GM23338 (cell line): ENCODE measurements at regions not wholly inside any gene's neighbourhood (a gene's known extent, or its start where the extent isn't known, plus 50 kb on each side); places are given as distances from the start of the nearest gene placed in this dataset.

Experiments
- ATAC-seq: fragments of 200-7000 bp; cut with Tn5 transposase; 3 replicates; pipeline ENCODE4 v1.9.1; 2020
- DNase-seq: peaks from one replicate; pipeline ENCODE4 v3.0.0-alpha.2; 2015; ENCODE audit warnings: low spot score
- H2AFZ ChIP-seq: fragments of 200-600 bp; sonication (generic); 2 replicates; pipeline ENCODE4 v1.8.0; 2016; ENCODE audit warnings: antibody characterized with exemption, mild to moderate bottlenecking, moderate library complexity
- H3F3A ChIP-seq: fragments of 200-600 bp; sonication (generic); replicated peaks from 2 replicates; pipeline ENCODE4 v1.8.0; 2017; ENCODE audit warnings: antibody characterized with exemption, mixed run types, low read depth
- H3K27ac ChIP-seq: fragments of 200-600 bp; sonication (generic); 2 replicates; pipeline ENCODE4 v1.6.1; 2016; ENCODE audit warnings: low read depth
- H3K27me3 ChIP-seq: fragments of 200-600 bp; sonication (generic); 2 replicates; pipeline ENCODE4 v1.8.0; 2016; ENCODE audit warnings: mild to moderate bottlenecking, mixed run types, moderate library complexity; ENCODE audit not compliant: insufficient read depth
- H3K36me3 ChIP-seq: fragments of 200-600 bp; sonication (generic); 2 replicates; pipeline ENCODE4 v1.8.0; 2016; ENCODE audit warnings: mild to moderate bottlenecking; ENCODE audit not compliant: insufficient read depth
- H3K4me1 ChIP-seq: fragments of 200-600 bp; sonication (generic); 2 replicates; pipeline ENCODE4 v1.8.0; 2016; ENCODE audit warnings: mild to moderate bottlenecking, moderate library complexity; ENCODE audit not compliant: insufficient read depth
- H3K4me2 ChIP-seq: fragments of 200-600 bp; sonication (generic); 2 replicates; pipeline ENCODE4 v1.7.1; 2017; ENCODE audit warnings: mixed run types
- H3K4me3 ChIP-seq: fragments of 200-600 bp; sonication (generic); 2 replicates; pipeline ENCODE4 v1.6.1; 2016; ENCODE audit warnings: mixed run types
- H3K79me2 ChIP-seq: fragments of 200-600 bp; sonication (generic); replicated peaks from 2 replicates; pipeline ENCODE4 v1.8.0; 2017; ENCODE audit warnings: mild to moderate bottlenecking; ENCODE audit not compliant: insufficient read depth
- H3K9me2 ChIP-seq: fragments of 200-600 bp; sonication (generic); 2 replicates; pipeline ENCODE4 v1.8.0; 2017; ENCODE audit not compliant: insufficient read depth
- H4K20me1 ChIP-seq: fragments of 200-600 bp; sonication (generic); replicated peaks from 2 replicates; pipeline ENCODE4 v1.8.0; 2017; ENCODE audit warnings: mild to moderate bottlenecking; ENCODE audit not compliant: insufficient read depth
- H3K27ac Mint-ChIP-seq: 2 replicates; pipeline ENCODE4 v1.8.0; 2020; ENCODE audit warnings: inconsistent platforms, mild to moderate bottlenecking, moderate library complexity, mixed read lengths
- H3K27me3 Mint-ChIP-seq: 3 replicates; pipeline ENCODE4 v1.8.0; 2022; ENCODE audit warnings: low read depth, mild to moderate bottlenecking, moderate library complexity, mixed read lengths, inconsistent platforms; ENCODE audit not compliant: insufficient read depth, poor library complexity
- H3K36me3 Mint-ChIP-seq: 3 replicates; pipeline ENCODE4 v1.8.0; 2021; ENCODE audit warnings: low read depth, mild to moderate bottlenecking, inconsistent platforms, moderate library complexity, mixed read lengths
- H3K4me1 Mint-ChIP-seq: 3 replicates; pipeline ENCODE4 v1.8.0; 2020; ENCODE audit warnings: mild to moderate bottlenecking, inconsistent platforms, mixed read lengths
- H3K4me3 Mint-ChIP-seq: 3 replicates; pipeline ENCODE4 v1.8.0; 2021; ENCODE audit warnings: moderate library complexity, mild to moderate bottlenecking, inconsistent platforms, mixed read lengths
- H3K9me3 Mint-ChIP-seq: 3 replicates; pipeline ENCODE4 v1.8.0; 2020; ENCODE audit warnings: moderate library complexity, mild to moderate bottlenecking, inconsistent platforms, mixed read lengths
- CREB1 ChIP-seq: fragments of 250-450 bp; sonication (Bioruptor Pico); IDR thresholded peaks from 2 replicates; pipeline ENCODE4 v1.5.0; 2020; ENCODE audit warnings: low read depth, mild to moderate bottlenecking, moderate library complexity
- ETS1 ChIP-seq: IDR thresholded peaks from 2 replicates; pipeline ENCODE4 v1.6.1; 2016; ENCODE audit warnings: antibody characterized with exemption
- EZH2 ChIP-seq: fragments of 200-600 bp; sonication (generic); IDR thresholded peaks from one replicate; pipeline ENCODE4 v1.8.0; 2017; ENCODE audit warnings: antibody characterized with exemption, mild to moderate bottlenecking, low read depth; ENCODE audit not compliant: unreplicated experiment
- EZH2phosphoT487 ChIP-seq: fragments of 200-600 bp; sonication (generic); IDR thresholded peaks from one replicate; pipeline ENCODE4 v1.8.1; 2018; ENCODE audit warnings: antibody characterized with exemption; ENCODE audit not compliant: unreplicated experiment
- JUNB ChIP-seq: IDR thresholded peaks from one replicate; pipeline ENCODE4 v1.6.1; 2016; ENCODE audit warnings: antibody characterized with exemption; ENCODE audit not compliant: unreplicated experiment
- NANOG ChIP-seq: IDR thresholded peaks from 2 replicates; pipeline ENCODE4 v1.6.1; 2016; ENCODE audit warnings: antibody characterized with exemption, borderline replicate concordance
- POLR2AphosphoS5 ChIP-seq: IDR thresholded peaks from 2 replicates; pipeline ENCODE4 v1.6.1; 2016; ENCODE audit warnings: antibody characterized with exemption, low read depth
- REST ChIP-seq: IDR thresholded peaks from one replicate; pipeline ENCODE4 v1.6.1; 2018; ENCODE audit warnings: antibody characterized with exemption; ENCODE audit not compliant: unreplicated experiment
- STAT1 ChIP-seq: IDR thresholded peaks from one replicate; pipeline ENCODE4 v1.6.1; 2016; ENCODE audit warnings: antibody characterized with exemption; ENCODE audit not compliant: unreplicated experiment
- ZNF114 ChIP-seq: fragments of 250-450 bp; sonication (Bioruptor Pico); IDR thresholded peaks from 2 replicates; pipeline ENCODE4 v1.5.0; 2020; ENCODE audit warnings: mild to moderate bottlenecking, moderate library complexity
- TF ChIP-seq, protein P1 (sequence below): fragments of 250-450 bp; sonication (Bioruptor Pico); IDR thresholded peaks from 2 replicates; pipeline ENCODE4 v1.5.0; 2020; ENCODE audit warnings: mild to moderate bottlenecking, moderate library complexity

GRCh38 chr9:22700171-22700570, 253.5 kb downstream of the DMRTA1 start:
- Histone ChIP-seq H3K27ac (no peak overlapping the region), H3K9me2 (no peaks in the 10 kb centered on the region), H3K36me3 (no peaks in the 10 kb centered on the region), H3F3A (no peaks in the 10 kb centered on the region), H3K4me2 (no peak overlapping the region), H4K20me1 (no peaks in the 10 kb centered on the region), H3K4me1 (no peaks in the 10 kb centered on the region), H3K27me3 (no peaks in the 10 kb centered on the region), H2AFZ (no peak overlapping the region), H3K4me3 (no peak overlapping the region), H3K79me2 (no peaks in the 10 kb centered on the region)
- no peaks in the 10 kb centered on the region for H3K36me3 Mint-ChIP-seq
- TF ChIP-seq ZNF114 (CRISPR knock-in tag) = no peak
- no peak for ATAC-seq
- no peaks in the 10 kb centered on the region for H3K4me1 Mint-ChIP-seq
- H3K9me3 Mint-ChIP-seq = no peaks in the 10 kb centered on the region
- H3K27me3 Mint-ChIP-seq = no peaks in the 10 kb centered on the region
- no peak overlapping the region for H3K27ac Mint-ChIP-seq
- DNase-seq = no peak
- no peak overlapping the region for H3K4me3 Mint-ChIP-seq

GRCh38 chr9:22718653-22719052, 272.0 kb downstream of the DMRTA1 start:
- H4K20me1 ChIP-seq = no peaks in the 10 kb centered on the region
- no peak overlapping the region for H3K27ac Mint-ChIP-seq
- H2AFZ ChIP-seq = no peak overlapping the region
- H3K36me3 ChIP-seq = no peaks in the 10 kb centered on the region; the same call in 1 of the 2 replicates
- H3K36me3 Mint-ChIP-seq = peaks cover 9% of the 10 kb centered on the region
- H3K79me2 ChIP-seq = no peaks in the 10 kb centered on the region
- H3K4me1 Mint-ChIP-seq = peaks cover 13% of the 10 kb centered on the region; the same call in 2 of the 3 replicates
- peaks cover 2% of the 10 kb centered on the region for H3K27me3 Mint-ChIP-seq
- no peak overlapping the region for H3K4me3 Mint-ChIP-seq
- no peaks in the 10 kb centered on the region for H3K9me2 ChIP-seq
- H3K9me3 Mint-ChIP-seq = peaks cover 17% of the 10 kb centered on the region
- H3K4me2 ChIP-seq = no peak overlapping the region
- ATAC-seq (no peak), DNase-seq (peak; percentile 1)
- no peak overlapping the region for H3K27ac ChIP-seq
- H3K4me1 ChIP-seq = 0 out of 2 replicates have a peak, but pooled peaks cover 4% of the 10 kb centered on the region
- H3K4me3 ChIP-seq = no peak overlapping the region
- H3F3A ChIP-seq = no peaks in the 10 kb centered on the region
- no peaks in the 10 kb centered on the region for H3K27me3 ChIP-seq
- TF ChIP-seq STAT1 (no peak), NANOG (no peak), REST (no peak), CREB1 (CRISPR knock-in tag) (no peak), EZH2phosphoT487 (no peak), JUNB (no peak), ZNF114 (CRISPR knock-in tag) (no peak), EZH2 (no peak), POLR2AphosphoS5 (no peak), ETS1 (no peak)
- TF ChIP-seq, protein P1, sequence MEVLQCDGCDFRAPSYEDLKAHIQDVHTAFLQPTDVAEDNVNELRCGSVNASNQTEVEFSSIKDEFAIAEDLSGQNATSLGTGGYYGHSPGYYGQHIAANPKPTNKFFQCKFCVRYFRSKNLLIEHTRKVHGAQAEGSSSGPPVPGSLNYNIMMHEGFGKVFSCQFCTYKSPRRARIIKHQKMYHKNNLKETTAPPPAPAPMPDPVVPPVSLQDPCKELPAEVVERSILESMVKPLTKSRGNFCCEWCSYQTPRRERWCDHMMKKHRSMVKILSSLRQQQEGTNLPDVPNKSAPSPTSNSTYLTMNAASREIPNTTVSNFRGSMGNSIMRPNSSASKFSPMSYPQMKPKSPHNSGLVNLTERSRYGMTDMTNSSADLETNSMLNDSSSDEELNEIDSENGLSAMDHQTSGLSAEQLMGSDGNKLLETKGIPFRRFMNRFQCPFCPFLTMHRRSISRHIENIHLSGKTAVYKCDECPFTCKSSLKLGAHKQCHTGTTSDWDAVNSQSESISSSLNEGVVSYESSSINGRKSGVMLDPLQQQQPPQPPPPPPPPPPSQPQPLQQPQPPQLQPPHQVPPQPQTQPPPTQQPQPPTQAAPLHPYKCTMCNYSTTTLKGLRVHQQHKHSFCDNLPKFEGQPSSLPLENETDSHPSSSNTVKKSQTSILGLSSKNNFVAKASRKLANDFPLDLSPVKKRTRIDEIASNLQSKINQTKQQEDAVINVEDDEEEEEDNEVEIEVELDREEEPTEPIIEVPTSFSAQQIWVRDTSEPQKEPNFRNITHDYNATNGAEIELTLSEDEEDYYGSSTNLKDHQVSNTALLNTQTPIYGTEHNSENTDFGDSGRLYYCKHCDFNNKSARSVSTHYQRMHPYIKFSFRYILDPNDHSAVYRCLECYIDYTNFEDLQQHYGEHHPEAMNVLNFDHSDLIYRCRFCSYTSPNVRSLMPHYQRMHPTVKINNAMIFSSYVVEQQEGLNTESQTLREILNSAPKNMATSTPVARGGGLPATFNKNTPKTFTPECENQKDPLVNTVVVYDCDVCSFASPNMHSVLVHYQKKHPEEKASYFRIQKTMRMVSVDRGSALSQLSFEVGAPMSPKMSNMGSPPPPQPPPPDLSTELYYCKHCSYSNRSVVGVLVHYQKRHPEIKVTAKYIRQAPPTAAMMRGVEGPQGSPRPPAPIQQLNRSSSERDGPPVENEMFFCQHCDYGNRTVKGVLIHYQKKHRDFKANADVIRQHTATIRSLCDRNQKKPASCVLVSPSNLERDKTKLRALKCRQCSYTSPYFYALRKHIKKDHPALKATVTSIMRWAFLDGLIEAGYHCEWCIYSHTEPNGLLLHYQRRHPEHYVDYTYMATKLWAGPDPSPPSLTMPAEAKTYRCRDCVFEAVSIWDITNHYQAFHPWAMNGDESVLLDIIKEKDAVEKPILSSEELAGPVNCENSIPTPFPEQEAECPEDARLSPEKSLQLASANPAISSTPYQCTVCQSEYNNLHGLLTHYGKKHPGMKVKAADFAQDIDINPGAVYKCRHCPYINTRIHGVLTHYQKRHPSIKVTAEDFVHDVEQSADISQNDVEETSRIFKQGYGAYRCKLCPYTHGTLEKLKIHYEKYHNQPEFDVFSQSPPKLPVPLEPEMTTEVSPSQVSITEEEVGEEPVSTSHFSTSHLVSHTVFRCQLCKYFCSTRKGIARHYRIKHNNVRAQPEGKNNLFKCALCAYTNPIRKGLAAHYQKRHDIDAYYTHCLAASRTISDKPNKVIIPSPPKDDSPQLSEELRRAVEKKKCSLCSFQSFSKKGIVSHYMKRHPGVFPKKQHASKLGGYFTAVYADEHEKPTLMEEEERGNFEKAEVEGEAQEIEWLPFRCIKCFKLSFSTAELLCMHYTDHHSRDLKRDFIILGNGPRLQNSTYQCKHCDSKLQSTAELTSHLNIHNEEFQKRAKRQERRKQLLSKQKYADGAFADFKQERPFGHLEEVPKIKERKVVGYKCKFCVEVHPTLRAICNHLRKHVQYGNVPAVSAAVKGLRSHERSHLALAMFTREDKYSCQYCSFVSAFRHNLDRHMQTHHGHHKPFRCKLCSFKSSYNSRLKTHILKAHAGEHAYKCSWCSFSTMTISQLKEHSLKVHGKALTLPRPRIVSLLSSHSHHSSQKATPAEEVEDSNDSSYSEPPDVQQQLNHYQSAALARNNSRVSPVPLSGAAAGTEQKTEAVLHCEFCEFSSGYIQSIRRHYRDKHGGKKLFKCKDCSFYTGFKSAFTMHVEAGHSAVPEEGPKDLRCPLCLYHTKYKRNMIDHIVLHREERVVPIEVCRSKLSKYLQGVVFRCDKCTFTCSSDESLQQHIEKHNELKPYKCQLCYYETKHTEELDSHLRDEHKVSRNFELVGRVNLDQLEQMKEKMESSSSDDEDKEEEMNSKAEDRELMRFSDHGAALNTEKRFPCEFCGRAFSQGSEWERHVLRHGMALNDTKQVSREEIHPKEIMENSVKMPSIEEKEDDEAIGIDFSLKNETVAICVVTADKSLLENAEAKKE (CRISPR knock-in tag) = no peak
